ENCODE measurements at regions not wholly inside any gene's neighbourhood (a gene's known extent, or its start where the extent isn't known, plus 50 kb on each side); places are given as distances from the start of the nearest gene placed in this dataset. TPM values are rescaled to one million over a fixed set of nuclear protein-coding genes. Genes with fewer than 3 reads are reported as not detected.

DNA sequence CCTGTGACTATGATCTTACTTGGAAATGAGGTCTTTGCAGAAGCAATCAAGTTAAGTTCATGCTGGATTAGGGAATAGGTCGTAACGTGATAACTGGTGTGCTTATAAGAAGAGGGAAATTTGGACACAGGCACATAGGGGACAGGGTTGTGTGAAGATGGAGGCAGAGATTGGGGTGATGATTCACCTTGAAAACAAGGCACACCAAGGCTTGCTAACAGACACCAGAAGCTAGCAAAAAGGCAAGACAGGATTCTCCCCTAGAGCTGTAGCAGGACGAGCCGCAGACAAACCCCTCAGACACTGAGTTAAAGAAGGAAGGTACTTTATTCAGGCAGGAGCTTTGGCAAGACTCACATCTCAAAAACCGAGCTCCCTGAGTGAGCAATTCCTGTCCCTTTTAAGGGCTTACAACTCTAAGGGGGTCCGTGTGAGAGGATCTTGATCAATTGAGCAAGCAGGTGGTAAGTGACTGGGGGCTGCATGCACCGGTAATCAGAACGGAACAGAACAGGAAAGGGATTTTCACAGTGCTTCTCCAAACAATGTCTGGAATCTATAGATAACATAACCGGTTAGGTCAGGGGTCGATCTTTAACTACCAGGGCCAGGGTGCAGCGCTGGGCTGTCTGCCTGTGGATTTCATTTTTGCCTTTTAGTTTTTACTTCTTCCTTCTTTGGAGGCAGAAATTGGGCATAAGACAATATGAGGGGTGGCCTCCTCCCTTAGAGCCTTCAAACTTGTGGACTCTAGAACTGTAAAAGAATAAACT is 57.5 kb upstream of the S1PR3 start:
- TF ChIP-seq, protein P1, sequence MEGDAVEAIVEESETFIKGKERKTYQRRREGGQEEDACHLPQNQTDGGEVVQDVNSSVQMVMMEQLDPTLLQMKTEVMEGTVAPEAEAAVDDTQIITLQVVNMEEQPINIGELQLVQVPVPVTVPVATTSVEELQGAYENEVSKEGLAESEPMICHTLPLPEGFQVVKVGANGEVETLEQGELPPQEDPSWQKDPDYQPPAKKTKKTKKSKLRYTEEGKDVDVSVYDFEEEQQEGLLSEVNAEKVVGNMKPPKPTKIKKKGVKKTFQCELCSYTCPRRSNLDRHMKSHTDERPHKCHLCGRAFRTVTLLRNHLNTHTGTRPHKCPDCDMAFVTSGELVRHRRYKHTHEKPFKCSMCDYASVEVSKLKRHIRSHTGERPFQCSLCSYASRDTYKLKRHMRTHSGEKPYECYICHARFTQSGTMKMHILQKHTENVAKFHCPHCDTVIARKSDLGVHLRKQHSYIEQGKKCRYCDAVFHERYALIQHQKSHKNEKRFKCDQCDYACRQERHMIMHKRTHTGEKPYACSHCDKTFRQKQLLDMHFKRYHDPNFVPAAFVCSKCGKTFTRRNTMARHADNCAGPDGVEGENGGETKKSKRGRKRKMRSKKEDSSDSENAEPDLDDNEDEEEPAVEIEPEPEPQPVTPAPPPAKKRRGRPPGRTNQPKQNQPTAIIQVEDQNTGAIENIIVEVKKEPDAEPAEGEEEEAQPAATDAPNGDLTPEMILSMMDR (IDR thresholded peaks at IDR 0.05; ENCODE audit: insufficient read depth, low read depth, low read length) = no peak
- DNase-seq (ENCODE audit: low read depth) = no peak

DNA sequence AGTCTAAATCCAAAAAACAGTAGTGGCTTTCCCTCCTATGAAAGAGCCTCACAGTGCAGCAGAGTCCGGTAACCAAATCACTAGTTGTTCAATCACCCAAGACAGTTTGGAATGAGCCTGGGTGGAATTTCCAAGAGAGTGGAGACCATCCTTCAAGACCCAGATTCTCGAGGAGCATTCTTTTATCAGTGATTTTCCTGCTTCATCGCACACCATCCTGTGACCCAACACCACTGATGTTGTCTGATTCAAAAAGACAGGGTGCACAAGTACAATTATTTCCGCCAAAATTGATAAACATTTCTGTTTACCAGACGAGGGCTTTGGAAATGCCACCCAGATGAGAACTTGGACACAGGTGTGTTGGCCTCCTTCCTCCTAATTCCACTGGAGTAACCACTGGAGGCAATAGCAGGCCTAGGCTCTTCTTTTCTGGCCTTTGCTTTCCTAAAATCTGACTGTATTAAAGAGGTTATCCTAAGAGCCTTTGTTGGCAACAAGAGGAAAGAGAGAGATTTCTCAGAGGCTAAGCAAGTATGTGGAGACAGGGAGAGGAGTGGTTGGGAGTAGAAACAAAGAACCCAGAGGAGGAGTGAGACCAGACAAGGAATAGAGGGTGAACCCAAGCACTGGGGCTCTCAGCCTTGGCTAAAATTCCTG is 56.3 kb upstream of the S1PR3 start:
- H3K4me3 ChIP-seq (ENCODE audit: low read depth, low read length) = no peak overlapping the region
- TF ChIP-seq, protein P1 (IDR thresholded peaks at IDR 0.05; ENCODE audit: insufficient read depth, low read depth, low read length) = no peak
- no peak for DNase-seq (ENCODE audit: low read depth)

More for the DNA sequence above, 57.5 kb upstream of the S1PR3 start:
- H3K4me3 ChIP-seq (ENCODE audit: low read depth, low read length) = no peak overlapping the region

DNA sequence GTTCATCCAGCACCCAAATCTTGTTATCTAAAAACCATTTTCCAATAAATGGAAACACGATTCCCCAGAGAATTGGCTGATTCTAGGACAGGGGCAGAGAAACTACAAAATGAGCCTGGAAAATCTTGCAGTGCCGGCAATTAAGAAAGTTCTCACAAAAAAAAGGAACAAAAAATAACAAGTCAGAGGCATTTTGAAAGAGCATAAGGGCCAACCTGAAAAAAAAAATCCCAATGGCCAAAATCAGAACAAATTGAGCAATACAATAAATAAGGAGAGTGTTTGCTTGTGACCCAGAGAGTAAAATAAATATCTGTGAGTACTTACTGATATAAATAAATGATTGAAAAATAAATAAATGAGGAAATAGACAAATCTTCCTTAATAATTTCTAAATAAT is 55.1 kb upstream of the S1PR3 start:
- no peak overlapping the region for H3K4me3 ChIP-seq (ENCODE audit: low read depth, low read length)
- no peak for DNase-seq (ENCODE audit: low read depth)
- TF ChIP-seq, protein P1 (IDR thresholded peaks at IDR 0.05; ENCODE audit: insufficient read depth, low read depth, low read length) = no peak

DNA sequence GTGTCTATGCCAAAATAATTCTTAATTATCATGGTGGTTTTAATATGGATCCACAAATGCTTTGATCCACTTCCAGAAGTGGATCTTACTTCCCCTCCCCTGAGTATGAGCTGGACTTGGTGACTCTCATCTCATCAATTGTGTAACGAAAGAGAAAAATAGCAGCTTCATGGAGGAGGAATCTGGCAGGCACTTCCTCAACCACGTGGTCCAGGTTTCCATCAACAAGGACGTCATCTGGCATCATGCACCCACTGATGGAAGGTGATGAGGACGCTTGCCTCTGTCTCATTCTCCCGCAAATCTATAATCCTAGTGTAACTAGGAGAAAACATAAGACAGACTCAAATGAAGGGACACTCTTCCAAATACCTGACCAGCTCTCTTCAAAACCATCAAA is 54.6 kb upstream of the S1PR3 start:
- DNase-seq (ENCODE audit: low read depth) = peak; percentile 19
- H3K4me3 ChIP-seq (ENCODE audit: low read depth, low read length) = no peak overlapping the region
- TF ChIP-seq, protein P1 (IDR thresholded peaks at IDR 0.05; ENCODE audit: insufficient read depth, low read depth, low read length) = no peak

DNA sequence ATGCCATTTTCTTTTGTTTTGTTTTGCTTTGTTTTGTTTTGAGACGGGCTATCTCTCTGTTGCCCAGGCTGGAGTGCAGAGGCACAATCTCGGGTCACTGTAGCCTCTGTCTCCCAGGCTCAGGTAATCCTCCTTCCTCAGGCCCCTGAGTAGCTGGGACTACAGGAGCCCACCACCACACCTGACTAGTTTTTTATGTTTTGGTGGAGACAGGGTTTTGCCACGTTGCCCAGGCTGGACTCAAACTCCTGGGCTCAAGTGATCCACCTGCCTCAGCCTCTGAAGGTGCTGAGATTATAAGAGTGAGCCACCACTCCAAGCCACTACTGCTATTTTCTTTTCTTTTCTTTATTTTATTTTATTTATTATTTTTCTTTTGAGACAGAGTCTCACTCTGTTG is 54.0 kb upstream of the S1PR3 start:
- no peak overlapping the region for H3K4me3 ChIP-seq (ENCODE audit: low read depth, low read length)
- DNase-seq (ENCODE audit: low read depth) = no peak
- TF ChIP-seq, protein P1 (IDR thresholded peaks at IDR 0.05; ENCODE audit: insufficient read depth, low read depth, low read length) = no peak

DNA sequence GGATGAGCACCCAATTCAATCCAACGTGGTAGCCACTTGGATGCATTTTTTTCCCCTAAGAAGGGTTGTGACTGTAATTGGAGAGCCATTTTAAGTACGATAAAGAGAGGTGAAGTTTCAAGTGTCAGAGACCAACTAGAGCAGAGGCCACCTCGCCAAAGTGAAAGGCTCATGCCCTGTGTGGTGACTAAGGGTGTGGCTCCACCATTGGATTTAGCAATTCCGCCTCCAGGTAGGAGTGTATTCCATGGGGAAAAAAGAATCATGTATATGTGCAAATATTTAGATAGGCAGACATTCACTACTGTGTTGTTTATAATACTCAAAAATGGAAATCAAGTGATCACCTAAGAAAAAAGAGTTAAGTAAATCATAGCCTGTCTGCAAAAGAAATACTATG is 53.1 kb upstream of the S1PR3 start:
- DNase-seq (ENCODE audit: low read depth) = no peak
- TF ChIP-seq, protein P1 (IDR thresholded peaks at IDR 0.05; ENCODE audit: insufficient read depth, low read depth, low read length) = no peak
- no peak overlapping the region for H3K4me3 ChIP-seq (ENCODE audit: low read depth, low read length)

Small RNA genes in the stretch of these regions (small RNA-seq; reads per million reads assigned to genes)
- gene MIR4289 = not detected

Data from fibroblast of villous mesenchyme (primary cell).